C4-2B (cell line): ENCODE measurements at regions not wholly inside any gene's neighbourhood (a gene's known extent, or its start where the extent isn't known, plus 50 kb on each side); places are given as distances from the start of the nearest gene placed in this dataset.

Experiments
- CTCF ChIP-seq: fragments of 450-650 bp; conservative IDR thresholded peaks from 2 replicates; pipeline ENCODE4 v1.5.1; 2017; ENCODE audit warnings: mild to moderate bottlenecking
- ZFX ChIP-seq: fragments of 450-650 bp; IDR thresholded peaks from 2 replicates; pipeline ENCODE4 v1.6.1; 2017

- TF ChIP-seq CTCF (no peak), ZFX (no peak)
Measured at GRCh38 chr12:42673535-42673934, 84.0 kb upstream of the PRICKLE1 start.
